NCI-H446 (cell line): ENCODE measurements at regions not wholly inside any gene's neighbourhood (a gene's known extent, or its start where the extent isn't known, plus 50 kb on each side); places are given as distances from the start of the nearest gene placed in this dataset.
A peak's percentile ranks its signal among the peaks of the same experiment; 100 is the strongest.

ENCODE experiments used
- DNase-seq, 2 experiments: peaks; one replicate each; lab custom pipeline; 2025; lab: John Stamatoyannopoulos, UW

DNA sequence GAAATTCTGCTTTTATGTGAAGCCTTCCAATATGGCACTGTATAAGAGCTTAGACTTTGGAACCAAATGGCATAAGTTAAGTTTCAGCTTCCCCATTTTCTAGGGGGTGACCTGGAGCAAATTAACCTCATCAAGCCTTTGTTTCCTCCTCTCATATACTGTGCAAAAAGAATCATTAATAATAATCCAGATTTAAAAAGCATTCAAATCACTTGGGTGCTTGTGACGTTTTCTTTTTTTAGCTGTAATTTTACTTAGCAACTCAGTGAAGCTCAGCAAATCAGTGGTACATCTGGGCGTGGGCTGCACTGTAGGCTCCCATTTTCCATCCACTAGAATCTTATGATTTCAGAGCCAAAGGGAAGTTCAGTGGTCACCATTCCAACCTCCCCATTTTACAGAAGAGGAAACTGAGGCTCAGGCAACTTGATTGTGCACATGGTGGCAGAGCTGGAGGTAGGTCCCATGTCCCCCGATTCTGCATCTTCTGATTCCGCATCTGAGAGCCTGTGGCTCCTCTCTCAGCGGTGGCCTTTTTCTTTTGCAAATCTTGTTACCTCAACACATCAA is 131.2 kb downstream of the SNAPC1 start:
- no peak for DNase-seq

DNA sequence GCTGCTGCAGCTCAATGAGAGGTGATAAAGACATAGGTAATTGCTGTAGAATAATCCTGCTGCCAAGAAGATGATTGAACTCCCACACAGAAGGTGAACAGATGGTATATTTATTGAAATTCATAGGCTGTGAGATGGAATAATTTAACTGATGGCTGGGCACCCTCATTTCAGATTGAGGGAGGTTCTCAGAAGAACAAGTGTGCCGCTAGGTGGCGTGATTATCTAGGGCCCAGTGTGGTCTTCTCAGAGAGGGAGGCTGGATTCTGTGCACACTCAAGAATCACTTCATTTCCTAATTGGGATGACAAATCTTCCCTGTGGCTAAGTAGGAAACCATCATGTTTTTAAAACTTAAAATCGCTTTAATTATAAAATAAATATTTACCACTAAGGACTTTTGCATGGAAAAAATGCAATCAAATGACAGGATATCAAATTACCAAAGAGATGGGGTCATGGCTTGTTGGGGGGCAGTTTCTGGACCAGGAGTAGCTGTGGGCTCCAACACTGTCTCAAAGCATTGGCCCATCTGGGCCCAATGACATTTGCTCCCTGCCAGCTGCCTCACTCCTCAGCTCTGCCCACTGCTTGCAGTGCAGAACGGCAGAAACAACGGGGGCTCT is 132.3 kb downstream of the SNAPC1 start:
- DNase-seq: peak; percentile 32 to 64

DNA sequence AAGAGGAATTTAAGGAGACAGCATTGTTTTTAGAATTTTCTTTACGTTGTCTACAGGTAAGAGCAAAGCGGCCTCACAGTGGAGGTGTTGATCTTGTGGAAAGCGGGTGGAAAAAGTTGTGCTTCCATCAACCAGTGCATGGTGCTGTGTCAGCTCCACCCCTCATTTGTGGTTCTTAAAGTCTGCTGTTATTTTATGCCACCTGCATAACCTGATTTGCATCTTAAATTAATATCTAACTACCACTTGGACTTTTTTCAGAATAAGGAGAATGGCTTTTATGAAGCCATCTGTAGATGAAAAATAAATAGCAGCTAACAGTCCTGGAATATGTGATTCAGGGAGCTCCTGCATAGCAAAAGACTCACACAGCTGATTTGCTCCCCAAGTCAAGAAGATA is 135.1 kb downstream of the SNAPC1 start:
- no peak for DNase-seq

DNA sequence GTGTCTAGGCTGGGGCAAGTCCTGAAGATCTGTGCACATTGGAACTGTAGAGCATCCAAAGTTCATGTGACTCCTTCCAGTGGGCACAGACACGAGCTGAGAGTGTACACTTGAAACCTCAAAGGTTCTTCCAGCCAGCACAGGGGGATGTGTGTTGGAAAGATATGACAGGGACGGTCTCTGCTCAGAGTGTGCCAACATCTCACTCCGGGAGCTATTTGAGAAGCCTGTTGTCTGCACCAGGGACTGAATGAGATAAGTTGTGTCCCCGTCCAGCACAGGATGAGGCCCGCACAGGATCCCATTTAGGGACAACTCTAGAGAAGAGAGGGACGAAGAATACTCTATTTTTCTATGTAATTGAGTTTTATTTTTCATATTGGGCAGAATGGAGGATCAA is 136.3 kb downstream of the SNAPC1 start:
- DNase-seq: no peak

DNA sequence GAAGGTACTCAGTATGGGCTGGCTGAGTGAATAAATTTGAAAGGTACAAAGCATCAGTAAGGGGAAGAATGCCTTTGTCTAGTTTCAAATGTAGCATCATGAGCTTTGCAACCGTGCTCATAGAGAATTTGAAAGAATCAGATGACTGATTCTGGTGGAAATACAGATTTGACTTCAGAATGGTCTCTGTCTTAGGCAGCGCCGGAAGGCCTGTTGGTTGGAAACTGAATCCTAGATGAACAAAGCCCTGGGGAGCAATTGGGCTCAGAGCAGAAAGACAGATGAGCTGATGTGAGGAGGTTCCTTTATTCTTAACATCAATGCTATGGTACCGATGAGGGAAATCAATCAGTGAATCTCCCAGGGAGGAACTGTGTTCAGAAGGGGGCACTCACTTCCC is 137.3 kb downstream of the SNAPC1 start:
- DNase-seq: no peak

DNA sequence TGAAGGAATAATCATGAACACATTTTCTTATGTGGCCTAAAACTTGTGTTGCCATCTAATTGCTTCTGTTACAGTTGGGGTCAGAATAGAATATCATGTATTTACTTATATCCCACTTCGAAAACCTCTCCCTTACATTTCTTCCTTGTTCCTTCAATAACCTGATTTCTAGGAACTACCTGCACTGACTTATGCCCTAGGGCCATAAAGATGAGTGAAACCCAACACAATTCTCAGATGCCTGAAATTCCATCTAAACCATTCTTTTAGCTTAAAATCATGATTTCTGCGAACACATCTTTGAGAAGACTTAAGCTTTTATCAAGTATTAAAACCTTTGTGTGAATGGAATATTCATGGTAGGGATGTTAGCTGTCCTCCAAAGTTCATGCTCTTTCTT is 142.7 kb downstream of the SNAPC1 start:
- no peak for DNase-seq

DNA sequence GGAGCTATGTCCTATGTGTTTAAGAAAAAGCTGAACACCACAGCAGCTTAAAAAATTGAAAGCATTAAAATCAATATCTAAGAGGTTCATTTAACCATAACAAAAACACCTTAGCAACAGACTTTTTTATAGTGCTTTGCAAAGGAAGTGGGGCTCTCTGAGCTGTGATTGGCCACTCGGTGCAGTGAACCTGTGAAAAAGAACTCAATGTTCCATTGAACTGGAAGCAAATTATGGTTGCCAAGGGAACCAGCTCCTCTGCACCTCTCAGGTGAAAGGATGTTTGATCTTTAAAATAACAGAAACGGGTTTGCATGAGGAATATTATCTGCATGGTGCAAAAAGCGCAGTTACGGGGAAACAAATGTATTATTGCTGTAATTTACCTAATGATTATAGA is 149.4 kb downstream of the SNAPC1 start:
- no peak for DNase-seq

DNA sequence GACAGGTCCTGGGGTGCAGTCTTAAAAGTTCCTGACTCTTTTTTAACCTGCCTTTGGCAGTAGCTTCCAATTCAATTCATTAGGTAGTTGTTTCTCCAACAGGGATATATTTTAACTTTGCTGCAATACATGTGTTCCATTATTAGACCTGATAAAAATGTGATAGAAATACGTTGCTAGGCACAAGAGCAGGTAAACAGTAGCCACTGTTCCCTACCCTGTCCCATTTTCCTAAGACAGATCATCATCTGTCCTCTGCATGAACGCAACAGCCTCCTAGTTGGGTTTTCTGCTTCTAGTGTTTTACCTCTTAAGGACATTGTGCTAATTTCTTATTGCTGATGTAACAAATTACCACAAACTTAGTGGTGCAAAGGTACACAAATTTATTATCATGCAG is 156.8 kb downstream of the SNAPC1 start:
- DNase-seq: no peak

DNA sequence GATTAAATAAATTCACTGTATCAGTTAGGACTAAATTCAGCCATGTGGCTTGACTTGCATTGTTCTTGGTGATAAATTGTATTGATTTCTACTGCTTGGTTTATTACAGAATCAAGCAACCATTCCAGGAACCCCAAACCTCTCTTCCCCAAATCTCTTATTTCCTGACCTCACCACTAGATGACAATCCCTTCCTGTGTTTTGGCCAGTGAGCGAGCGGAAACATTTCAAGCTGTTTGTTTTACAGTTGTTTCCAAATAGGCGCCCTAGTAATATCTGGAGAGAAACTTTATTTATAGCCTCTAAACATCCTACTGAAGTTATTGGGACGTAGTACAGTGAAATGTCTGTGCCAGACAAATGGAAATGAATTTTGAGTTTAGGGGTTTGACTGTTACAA is 161.1 kb downstream of the SNAPC1 start:
- DNase-seq: no peak

DNA sequence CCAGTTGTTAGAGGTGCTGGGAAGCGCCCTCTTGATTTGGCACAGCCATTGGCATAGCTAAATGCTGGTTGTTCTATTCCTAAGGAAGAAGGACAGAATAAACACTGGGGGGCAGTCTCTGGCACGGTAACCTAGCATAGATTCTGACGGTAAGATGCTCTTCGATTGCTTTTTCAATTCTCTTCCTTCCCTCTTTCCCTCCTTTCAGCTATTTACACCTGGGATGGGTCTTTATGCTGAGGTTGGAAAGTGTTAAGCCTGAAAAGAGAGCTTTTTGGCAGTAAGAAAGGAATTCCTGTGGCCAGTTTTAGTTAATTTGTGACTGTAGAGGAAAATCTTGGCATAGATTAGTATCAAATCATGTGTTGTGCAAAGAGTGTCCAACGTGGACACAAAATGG is 162.8 kb downstream of the SNAPC1 start:
- DNase-seq: no peak

DNA sequence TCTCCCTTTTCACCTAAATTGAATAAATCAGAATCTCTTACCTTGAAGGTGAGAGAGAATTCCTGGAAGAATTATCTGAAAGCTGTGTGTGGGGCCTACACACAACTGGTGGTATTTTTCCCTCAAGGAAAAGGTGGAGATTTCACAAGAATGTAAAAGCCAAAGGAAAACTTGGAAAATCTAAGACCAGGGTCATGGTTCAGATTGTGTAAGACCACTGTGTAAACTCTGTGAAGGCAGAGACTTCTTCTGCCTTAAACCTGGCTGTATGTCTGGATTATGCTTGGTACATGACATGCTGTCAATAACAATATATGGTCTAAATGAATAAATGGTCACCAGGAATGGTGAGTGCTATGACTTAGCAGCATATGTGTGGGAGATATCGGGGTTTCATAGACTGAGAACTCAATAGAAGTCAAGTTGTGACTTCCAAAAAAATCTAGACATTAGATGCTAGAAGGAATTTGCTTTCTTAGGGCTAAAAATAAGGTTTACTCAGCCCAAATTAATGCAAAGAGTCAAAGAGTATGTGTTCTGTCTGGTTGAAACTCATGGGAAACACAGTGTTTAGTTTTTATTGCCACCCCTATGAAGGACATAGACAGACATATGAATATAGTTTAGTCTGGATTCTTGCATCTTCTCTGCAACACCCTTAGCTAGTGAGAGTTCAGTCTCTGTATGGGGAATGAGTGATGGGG is 163.7 kb downstream of the SNAPC1 start:
- no peak for DNase-seq

DNA sequence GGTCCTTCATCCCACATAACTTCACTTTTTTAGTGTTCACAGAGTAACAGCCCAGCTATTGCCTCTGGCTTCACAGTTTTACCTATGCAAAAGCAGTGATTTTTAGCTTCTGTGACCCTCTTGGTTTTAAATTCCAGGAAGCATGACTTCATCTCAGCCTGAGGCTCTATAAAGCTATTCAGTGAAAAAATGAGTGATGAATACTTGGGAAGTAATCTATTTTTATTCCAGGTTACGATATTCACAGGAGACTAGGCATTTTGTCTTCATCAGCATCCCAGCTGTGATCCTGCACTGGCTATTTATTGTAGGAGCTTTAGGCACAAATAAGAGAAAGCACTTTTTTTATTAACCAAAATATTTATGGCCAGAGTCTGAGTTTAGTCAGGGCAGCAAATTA is 164.8 kb downstream of the SNAPC1 start:
- DNase-seq: no peak

DNA sequence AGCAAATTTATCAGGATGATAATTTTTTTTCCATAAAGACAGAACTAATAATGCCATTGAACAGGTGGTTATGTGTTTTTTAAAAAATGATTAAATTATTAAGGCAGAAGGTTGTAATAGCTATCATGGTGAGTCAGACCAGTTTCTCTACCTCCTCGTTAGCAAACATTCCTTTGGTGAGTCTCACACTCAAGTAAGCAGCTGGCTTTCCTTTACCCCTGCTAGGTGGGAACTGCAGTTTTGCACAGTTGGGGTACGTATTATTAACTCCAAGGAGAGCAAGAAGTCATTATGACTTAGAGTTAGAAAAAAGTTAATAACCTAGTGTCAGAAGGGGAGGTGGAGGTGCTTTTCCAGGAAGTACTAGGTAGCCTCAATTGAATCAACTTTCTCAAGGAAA is 165.3 kb downstream of the SNAPC1 start:
- DNase-seq: no peak

DNA sequence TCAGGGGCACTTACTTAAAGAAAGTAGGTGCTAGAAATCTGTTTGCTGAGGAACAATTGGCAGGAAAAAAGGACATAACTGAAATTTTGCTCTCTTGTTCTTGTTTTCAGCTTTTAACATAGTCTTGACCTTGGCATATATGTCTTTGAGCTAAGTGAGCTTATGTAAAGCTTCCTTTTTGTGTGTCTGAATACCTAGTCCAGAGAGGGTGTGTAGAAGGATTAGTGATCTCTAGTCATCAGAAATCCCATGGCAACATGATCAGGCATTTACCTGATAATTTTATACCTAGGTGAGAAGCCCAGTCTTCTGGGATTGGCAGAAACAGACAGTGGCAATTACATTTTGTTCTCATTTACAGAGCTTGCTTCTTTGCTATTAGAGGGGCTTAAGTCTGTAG is 166.1 kb downstream of the SNAPC1 start:
- DNase-seq: no peak

DNA sequence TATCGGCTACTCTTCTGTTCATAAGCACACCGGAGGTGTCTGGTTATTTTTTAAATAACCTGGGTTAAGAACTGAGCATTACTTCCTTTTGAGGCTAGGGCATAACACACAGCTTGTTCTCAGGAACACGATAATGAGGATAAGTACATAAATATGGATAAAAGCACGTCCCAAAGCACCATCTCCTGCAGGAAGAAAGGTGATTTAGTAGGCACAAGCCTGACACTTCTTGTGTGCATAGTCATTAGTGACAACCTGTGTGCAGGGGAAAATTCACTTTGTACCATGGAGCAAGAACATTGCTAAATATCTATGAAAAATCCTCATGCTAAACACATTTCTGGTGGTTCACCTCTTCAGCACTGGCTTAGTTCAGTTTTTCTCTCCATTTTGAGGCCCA is 166.5 kb downstream of the SNAPC1 start:
- no peak for DNase-seq

DNA sequence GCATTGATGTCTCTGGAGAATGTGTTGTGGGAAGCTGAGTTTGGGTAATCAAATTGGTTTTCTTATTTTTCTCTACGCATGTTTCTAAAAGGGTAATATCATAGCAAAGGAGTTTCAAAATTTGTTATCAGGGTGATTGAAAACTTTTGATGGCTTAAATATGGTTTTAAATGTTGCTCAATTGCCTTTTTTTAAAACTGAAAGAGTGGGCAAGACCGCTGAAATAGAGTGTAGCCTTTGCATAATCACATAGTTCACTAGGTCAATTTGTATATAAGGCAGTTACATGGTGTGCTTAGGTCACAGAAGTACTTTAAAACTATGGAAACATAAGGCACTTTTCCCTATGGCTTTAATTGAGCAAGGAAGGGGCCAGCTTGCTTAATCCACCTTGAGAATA is 167.4 kb downstream of the SNAPC1 start:
- no peak for DNase-seq

DNA sequence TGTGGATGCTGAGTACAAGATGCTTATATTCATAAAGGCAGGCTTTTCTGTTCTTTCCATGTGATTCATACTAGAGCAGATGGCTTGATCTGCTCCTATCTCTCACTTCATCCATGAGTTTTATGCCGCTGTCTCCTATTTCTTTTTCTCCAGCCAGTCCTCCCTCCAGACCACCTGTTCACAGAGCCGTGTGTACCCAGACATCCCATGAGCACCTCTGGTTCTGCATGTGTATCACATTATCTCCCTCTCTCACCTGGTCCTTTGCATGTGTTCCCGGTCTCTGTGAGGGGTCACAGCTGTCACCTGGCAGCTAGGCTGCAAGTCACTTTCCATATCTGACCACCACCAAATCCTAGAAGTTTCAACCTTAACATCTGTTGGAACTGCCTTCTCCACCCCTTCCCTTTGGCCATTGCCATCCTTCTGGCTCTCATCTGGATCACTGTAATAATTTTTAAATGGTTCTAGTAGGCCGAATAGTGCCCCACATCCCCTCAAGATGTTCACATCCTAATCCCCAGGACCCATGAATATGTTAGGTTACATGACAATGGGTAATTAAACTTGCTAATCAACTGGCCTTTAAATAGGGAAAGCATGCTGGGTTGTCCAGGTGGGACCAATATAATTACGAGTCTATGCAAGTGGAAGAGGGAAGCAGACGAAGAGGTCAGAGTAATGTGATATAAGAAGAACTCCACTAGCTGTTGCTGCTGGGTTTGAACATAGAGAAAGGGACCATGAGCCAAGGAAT is 168.1 kb downstream of the SNAPC1 start:
- no peak for DNase-seq

DNA sequence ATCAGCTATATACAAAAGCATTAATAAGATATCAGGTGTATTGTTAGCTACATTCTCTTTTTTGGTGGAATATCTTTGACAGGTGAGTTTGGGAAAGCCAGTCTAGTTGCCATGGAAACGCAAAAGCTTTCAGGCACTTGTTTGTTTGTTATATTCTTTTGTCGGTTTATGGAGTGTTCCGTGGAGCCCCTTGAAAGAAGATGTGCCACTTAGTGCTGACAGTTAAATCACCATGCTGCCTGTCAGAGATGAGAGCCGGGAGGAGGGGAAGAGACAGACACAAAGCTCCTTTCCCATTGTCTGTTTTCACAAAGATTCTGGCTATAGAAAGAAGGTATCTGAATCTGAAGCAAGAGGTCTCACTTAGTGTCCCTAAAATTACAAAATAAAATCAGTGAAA is 170.8 kb downstream of the SNAPC1 start:
- no peak for DNase-seq

DNA sequence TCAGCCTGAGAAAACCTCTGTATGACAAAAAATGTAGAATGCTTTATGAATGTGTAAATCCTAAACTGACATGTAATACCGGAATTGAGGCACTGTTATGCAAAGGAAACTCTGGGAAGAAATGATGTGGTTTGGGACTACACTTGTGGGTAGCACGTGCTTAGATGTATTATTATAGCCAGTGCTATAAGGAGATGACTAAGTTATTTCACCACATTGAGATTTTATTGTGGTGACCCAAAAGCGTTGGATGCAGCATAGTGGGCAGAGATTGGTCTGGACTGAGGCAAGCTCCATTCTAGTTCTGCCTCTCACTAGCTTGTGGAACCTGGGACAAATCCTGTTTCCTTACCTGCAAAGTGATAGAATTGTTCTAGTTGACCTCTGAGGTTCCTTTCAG is 172.2 kb downstream of the SNAPC1 start:
- DNase-seq: no peak

DNA sequence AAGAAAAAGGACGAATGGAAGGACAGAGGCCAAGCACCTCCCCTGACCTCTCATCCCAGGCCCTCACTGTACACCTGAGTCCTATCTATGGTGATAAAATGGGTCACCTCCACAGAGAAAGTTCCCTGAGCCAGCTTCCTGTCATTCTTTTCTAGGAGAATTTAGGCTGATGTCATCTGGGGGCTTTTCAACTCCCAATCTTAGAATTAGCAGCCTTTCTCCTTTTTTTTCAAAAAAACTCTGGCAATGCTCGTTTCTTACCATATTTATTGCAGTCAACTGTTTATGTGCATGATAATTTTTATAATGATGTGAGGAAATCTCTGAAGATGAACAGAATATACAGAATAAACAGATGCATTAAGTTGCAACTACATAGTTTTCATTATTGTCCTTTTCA is 177.6 kb downstream of the SNAPC1 start:
- no peak for DNase-seq

DNA sequence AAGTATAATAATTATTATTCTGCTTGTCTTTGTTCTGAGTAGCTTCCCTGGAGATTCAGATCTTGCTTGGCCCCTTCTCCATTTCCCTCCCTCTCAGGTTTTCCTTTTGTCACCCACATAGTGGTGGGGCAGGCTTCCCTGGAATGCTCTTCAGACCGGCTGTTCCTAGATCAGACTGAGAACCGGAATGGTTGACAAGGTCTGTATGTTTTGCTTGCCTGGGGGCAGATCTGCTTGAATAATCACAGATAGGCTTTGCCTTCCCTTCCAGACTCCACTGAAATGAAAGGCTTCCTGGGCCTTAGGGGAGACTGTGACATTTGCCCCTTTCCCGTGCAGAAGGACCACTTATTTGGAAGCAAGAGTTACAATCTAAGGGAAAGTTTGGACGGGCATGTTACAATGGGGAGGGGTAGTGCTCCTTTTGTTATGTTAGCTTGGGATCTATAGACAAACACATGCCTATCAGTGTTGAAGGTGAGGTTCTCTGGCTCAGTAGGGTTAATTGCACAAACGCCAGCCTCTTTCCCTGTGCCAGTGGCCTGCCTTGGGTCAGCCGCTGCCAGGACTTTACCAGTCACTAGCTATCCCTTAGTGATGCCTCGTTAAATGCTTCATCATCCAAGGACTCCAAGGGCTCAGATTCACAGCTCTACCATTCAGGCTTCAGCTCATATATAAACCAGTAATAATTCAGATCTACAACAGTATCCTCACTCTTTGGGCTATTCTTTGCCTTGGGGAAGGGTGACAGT is 178.6 kb downstream of the SNAPC1 start:
- DNase-seq: no peak

DNA sequence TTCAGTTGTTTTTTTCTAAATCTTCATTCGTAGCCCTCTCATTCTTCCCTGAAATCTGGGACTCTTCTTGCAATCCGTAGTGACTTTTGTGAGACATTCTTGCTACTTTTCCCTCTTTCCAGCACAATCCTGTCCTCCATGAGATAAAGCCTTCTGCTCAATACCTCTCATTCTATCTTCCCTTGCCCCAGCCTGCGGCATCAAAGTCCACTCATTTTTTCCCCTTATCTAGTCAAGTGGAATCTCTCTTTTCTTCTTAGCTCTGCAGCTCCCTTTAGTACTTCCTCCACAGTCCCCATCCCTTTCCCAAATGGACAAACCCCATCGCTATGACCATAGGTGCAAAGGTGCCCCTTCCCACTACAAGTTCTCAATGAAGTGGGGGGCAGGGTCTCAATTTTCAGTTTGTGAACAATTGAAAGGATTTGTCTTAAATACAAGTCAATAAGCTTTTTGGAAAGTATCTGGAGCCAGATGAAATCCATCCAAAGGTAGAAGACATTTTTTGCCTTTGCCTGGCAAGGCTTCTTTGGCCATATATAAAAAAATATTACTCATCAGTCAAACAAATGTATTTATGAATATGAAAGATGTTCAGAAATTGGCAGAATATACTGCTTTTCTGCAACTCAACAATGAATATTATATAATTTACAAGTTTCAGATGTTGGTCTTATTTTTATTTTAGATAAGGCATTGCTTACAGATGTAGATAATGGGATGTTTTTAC is 179.4 kb downstream of the SNAPC1 start:
- no peak for DNase-seq
